H9 (cell line): ENCODE measurements at regions not wholly inside any gene's neighbourhood (a gene's known extent, or its start where the extent isn't known, plus 50 kb on each side); places are given as distances from the start of the nearest gene placed in this dataset.

Experiments
- DNase-seq: peaks from one replicate; pipeline ENCODE4 v3.0.0-alpha.2; 2017
- H2AFZ ChIP-seq: one replicate; pipeline ENCODE4 v1.6.1; 2013; ENCODE audit warnings: mild to moderate bottlenecking, low read length, control low read depth, moderate library complexity
- H2AK5ac ChIP-seq: 2 replicates; pipeline ENCODE4 v1.6.1; 2013; ENCODE audit warnings: low read length, control low read depth, mixed read lengths; ENCODE audit not compliant: insufficient read length
- H2BK120ac ChIP-seq: one replicate; pipeline ENCODE4 v1.6.1; 2013; ENCODE audit warnings: low read depth, mild to moderate bottlenecking, low read length, control low read depth, inconsistent platforms; ENCODE audit not compliant: poor library complexity, severe bottlenecking
- H2BK12ac ChIP-seq: 2 replicates; pipeline ENCODE4 v1.6.1; 2013; ENCODE audit warnings: low read length, control low read depth, mixed read lengths, low read depth; ENCODE audit not compliant: insufficient read length
- H2BK15ac ChIP-seq: 2 replicates; pipeline ENCODE4 v1.6.1; 2013; ENCODE audit warnings: low read depth, low read length, control low read depth
- H2BK20ac ChIP-seq: one replicate; pipeline ENCODE4 v1.6.1; 2013; ENCODE audit warnings: low read depth, mild to moderate bottlenecking, low read length, control low read depth, inconsistent platforms; ENCODE audit not compliant: poor library complexity, severe bottlenecking
- H2BK5ac ChIP-seq: 2 replicates; pipeline ENCODE4 v1.6.1; 2013; ENCODE audit warnings: low read length, control low read depth, mixed read lengths; ENCODE audit not compliant: insufficient read length
- H3K14ac ChIP-seq: 2 replicates; pipeline ENCODE4 v1.6.1; 2013; ENCODE audit warnings: low read length, control low read depth; ENCODE audit not compliant: insufficient read depth
- H3K18ac ChIP-seq: 2 replicates; pipeline ENCODE4 v1.6.1; 2013; ENCODE audit warnings: low read depth, mild to moderate bottlenecking, mixed read lengths, low read length, control low read depth; ENCODE audit not compliant: insufficient read length
- H3K23ac ChIP-seq: 2 replicates; pipeline ENCODE4 v1.6.1; 2013; ENCODE audit warnings: low read length, control low read depth, mixed read lengths, low read depth; ENCODE audit not compliant: insufficient read length
- H3K23me2 ChIP-seq: 2 replicates; pipeline ENCODE4 v1.6.1; 2013; ENCODE audit warnings: low read depth, mild to moderate bottlenecking, mixed read lengths, low read length, control low read depth; ENCODE audit not compliant: insufficient read length, poor library complexity, severe bottlenecking
- H3K27ac ChIP-seq: 2 replicates; pipeline ENCODE4 v1.5.1; 2013; ENCODE audit warnings: low read length, control low read depth, mixed read lengths, low read depth; ENCODE audit not compliant: insufficient read length
- H3K27me3 ChIP-seq: 2 replicates; pipeline ENCODE4 v1.6.1; 2013; ENCODE audit warnings: low read length, control low read depth, inconsistent platforms; ENCODE audit not compliant: insufficient read depth
- H3K4ac ChIP-seq: 2 replicates; pipeline ENCODE4 v1.6.1; 2013; ENCODE audit warnings: low read depth, mild to moderate bottlenecking, control low read depth, inconsistent platforms, low read length, moderate library complexity
- H3K4me1 ChIP-seq: 2 replicates; pipeline ENCODE4 v1.6.1; 2013; ENCODE audit warnings: low read length, control low read depth, inconsistent platforms; ENCODE audit not compliant: insufficient read depth
- H3K4me2 ChIP-seq: 2 replicates; pipeline ENCODE4 v1.6.1; 2013; ENCODE audit warnings: low read length, control low read depth, mixed read lengths; ENCODE audit not compliant: insufficient read length, insufficient read depth
- H3K56ac ChIP-seq: 2 replicates; pipeline ENCODE4 v1.6.1; 2013; ENCODE audit warnings: low read depth, mild to moderate bottlenecking, mixed read lengths, low read length, control low read depth; ENCODE audit not compliant: insufficient read length
- H3K79me1 ChIP-seq: 2 replicates; pipeline ENCODE4 v1.6.1; 2013; ENCODE audit warnings: low read depth, mild to moderate bottlenecking, moderate library complexity, low read length, control low read depth, inconsistent platforms; ENCODE audit not compliant: insufficient read depth, poor library complexity, severe bottlenecking
- H3K79me2 ChIP-seq: 2 replicates; pipeline ENCODE4 v1.6.1; 2013; ENCODE audit warnings: low read length, control low read depth, inconsistent platforms; ENCODE audit not compliant: insufficient read depth
- H3K9ac ChIP-seq: 2 replicates; pipeline ENCODE4 v1.6.1; 2013; ENCODE audit warnings: low read length, control low read depth, mixed read lengths; ENCODE audit not compliant: insufficient read length; ENCODE audit errors: extremely low read depth
- H3K9me3 ChIP-seq: one replicate; pipeline ENCODE4 v1.6.1; 2013; ENCODE audit warnings: low read depth, low read length, inconsistent platforms; ENCODE audit not compliant: control insufficient read depth
- H3T11ph ChIP-seq: one replicate; pipeline ENCODE4 v1.6.1; 2013; ENCODE audit warnings: mild to moderate bottlenecking, low read length, control low read depth, inconsistent platforms
- H4K20me1 ChIP-seq: one replicate; pipeline ENCODE4 v1.6.1; 2013; ENCODE audit not compliant: control insufficient read depth, insufficient read length, insufficient read depth
- H4K5ac ChIP-seq: 2 replicates; pipeline ENCODE4 v1.6.1; 2013; ENCODE audit warnings: low read depth, mild to moderate bottlenecking, mixed read lengths, low read length, control low read depth; ENCODE audit not compliant: insufficient read length
- H4K8ac ChIP-seq: replicated peaks from 2 replicates; pipeline ENCODE4 v1.6.1; 2013; ENCODE audit warnings: low read length, control low read depth, mixed read lengths, low read depth; ENCODE audit not compliant: insufficient read length
- H4K91ac ChIP-seq: 2 replicates; pipeline ENCODE4 v1.6.1; 2013; ENCODE audit warnings: low read depth, mild to moderate bottlenecking, moderate library complexity, mixed read lengths, low read length, control low read depth; ENCODE audit not compliant: insufficient read length
- H3K27ac Mint-ChIP-seq, 3 experiments: 2 replicates in 2 of 3; 3 replicates in 1 of 3; pipeline ENCODE4 v1.8.0; 2020 to 2021; ENCODE audit warnings: mixed read lengths in 3 of 3, mild to moderate bottlenecking in 1 of 3, moderate library complexity in 1 of 3
- H3K27me3 Mint-ChIP-seq: 2 replicates; pipeline ENCODE4 v1.8.0; 2021; ENCODE audit warnings: low read depth, mild to moderate bottlenecking, moderate library complexity, mixed read lengths
- H3K36me3 Mint-ChIP-seq, 3 experiments: 2 replicates in 2 of 3; 3 replicates in 1 of 3; pipeline ENCODE4 v1.8.0; 2020 to 2021; ENCODE audit warnings: low read depth in 3 of 3, mixed read lengths in 3 of 3; ENCODE audit not compliant: insufficient read depth in 1 of 3
- H3K4me1 Mint-ChIP-seq, 2 experiments: 2 replicates each; pipeline ENCODE4 v1.8.0; 2020; ENCODE audit warnings: mixed read lengths in 2 of 2
- H3K4me3 Mint-ChIP-seq, 2 experiments: 2 replicates in 1 of 2; 3 replicates in 1 of 2; pipeline ENCODE4 v1.8.0; 2020 to 2021; ENCODE audit warnings: mild to moderate bottlenecking in 2 of 2, mixed read lengths in 2 of 2, moderate library complexity in 1 of 2
- H3K9me3 Mint-ChIP-seq, 2 experiments: 2 replicates in 1 of 2; 3 replicates in 1 of 2; pipeline ENCODE4 v1.8.0; 2020; ENCODE audit warnings: mild to moderate bottlenecking in 2 of 2, mixed read lengths in 2 of 2, moderate library complexity in 1 of 2
- CTCF ChIP-seq: fragments of 200-600 bp; sonication (generic); conservative IDR thresholded peaks from 3 replicates; pipeline ENCODE4 v1.8.0; 2021; ENCODE audit warnings: antibody characterized with exemption, mild to moderate bottlenecking
- WGBS: extraction: QIAGEN DNeasy Blood & Tissue Kit; methylation state at CpG from one replicate; pipeline ENCODE4 v1.1.7; 2013; ENCODE audit warnings: missing lambda C conversion rate, low lambda C conversion rate, mixed read lengths; ENCODE audit not compliant: insufficient read length; ENCODE audit errors: extremely low coverage; 5-methylcytosine and 5-hydroxymethylcytosine counted together

GRCh38 chr5:58244819-58245475 lies 214.9 kb downstream of the PLK2 start:
- Mint-ChIP-seq H3K4me1 (peaks cover 3 to 5% of the 10 kb centered on the region in 2 experiments; a peak in 2 of 4 replicates), H3K36me3 (no peaks in the 10 kb centered on the region), H3K27ac (no peak overlapping the region; a peak in 1 of 7 replicates), H3K27me3 (no peaks in the 10 kb centered on the region), H3K4me3 (no peak overlapping the region), H3K9me3 (no peaks in the 10 kb centered on the region)
- no peak overlapping the region for H2BK120ac ChIP-seq
- H4K91ac ChIP-seq, result no peak overlapping the region
- H3K9ac ChIP-seq, result no peak overlapping the region
- H2AFZ ChIP-seq, result no peak overlapping the region
- H3K18ac ChIP-seq, result no peak overlapping the region
- no peaks in the 10 kb centered on the region; the same call in 1 of the 2 replicates for H3K4me1 ChIP-seq
- H2AK5ac ChIP-seq, result no peak overlapping the region
- no peak overlapping the region for H3K4ac ChIP-seq
- no peaks in the 10 kb centered on the region for H3K23me2 ChIP-seq
- no peak overlapping the region for H3K4me2 ChIP-seq
- no peaks in the 10 kb centered on the region for H3K27me3 ChIP-seq
- no peak overlapping the region for H2BK20ac ChIP-seq
- H2BK12ac ChIP-seq, result no peak overlapping the region
- no peaks in the 10 kb centered on the region for H3K9me3 ChIP-seq
- no peak overlapping the region for H3T11ph ChIP-seq
- no peak for TF ChIP-seq CTCF
- no peak overlapping the region for H2BK5ac ChIP-seq
- H2BK15ac ChIP-seq, result no peak overlapping the region
- H3K14ac ChIP-seq, result no peak overlapping the region
- H3K79me1 ChIP-seq, result no peaks in the 10 kb centered on the region
- no peak overlapping the region for H3K23ac ChIP-seq
- H4K5ac ChIP-seq, result no peak overlapping the region
- no peak overlapping the region for H3K27ac ChIP-seq
- no peak overlapping the region for H4K8ac ChIP-seq
- no peak for DNase-seq
- H3K56ac ChIP-seq, result no peak overlapping the region
- WGBS, result no CpG with 5 or more reads among the region's 8 CpGs
- H4K20me1 ChIP-seq, result no peaks in the 10 kb centered on the region
- H3K79me2 ChIP-seq, result no peaks in the 10 kb centered on the region
